SU-DHL-6 (cell line): ENCODE measurements at regions not wholly inside any gene's neighbourhood (a gene's known extent, or its start where the extent isn't known, plus 50 kb on each side); places are given as distances from the start of the nearest gene placed in this dataset.
A peak's percentile ranks its signal among the peaks of the same experiment; 100 is the strongest.

Experiments
- H2AFZ ChIP-seq: fragments of 200-600 bp; sonication (generic); 2 replicates; pipeline ENCODE4 v1.6.1; 2014; ENCODE audit warnings: low read depth, mild to moderate bottlenecking, moderate library complexity, mixed read lengths, antibody characterized with exemption, low read length; ENCODE audit not compliant: severe bottlenecking
- H3F3A ChIP-seq: fragments of 200-600 bp; shearing (Covaris generic); 2 replicates; pipeline ENCODE4 v1.6.0; 2016; ENCODE audit warnings: antibody characterized with exemption, mild to moderate bottlenecking; ENCODE audit not compliant: insufficient read depth
- H3K27ac ChIP-seq: fragments of 200-600 bp; sonication (generic); 2 replicates; pipeline ENCODE4 v1.5.1; 2016; ENCODE audit warnings: low read depth, mild to moderate bottlenecking, low read length, moderate library complexity, mixed read lengths
- H3K27me3 ChIP-seq: fragments of 200-600 bp; sonication (generic), shearing (Covaris generic); 2 replicates; pipeline ENCODE4 v1.6.0; 2014; ENCODE audit warnings: mild to moderate bottlenecking, low read length
- H3K36me3 ChIP-seq: fragments of 200-600 bp; sonication (generic); 2 replicates; pipeline ENCODE4 v1.6.1; 2014; ENCODE audit warnings: mild to moderate bottlenecking, low read length, mixed read lengths
- H3K4me2 ChIP-seq: fragments of 300-600, 200-600 bp; shearing (Covaris generic), sonication (generic); 2 replicates; pipeline ENCODE4 v1.6.0; 2014; ENCODE audit warnings: low read length, low read depth, mild to moderate bottlenecking; ENCODE audit not compliant: poor library complexity, severe bottlenecking
- H3K4me3 ChIP-seq: fragments of 200-600 bp; sonication (generic); 2 replicates; pipeline ENCODE4 v1.5.1; 2014; ENCODE audit warnings: antibody characterized with exemption, low read length, mild to moderate bottlenecking, mixed read lengths; ENCODE audit not compliant: insufficient read depth, poor library complexity, severe bottlenecking
- H3K79me2 ChIP-seq: fragments of 200-600 bp; sonication (generic); 2 replicates; pipeline ENCODE4 v1.6.1; 2014; ENCODE audit warnings: mild to moderate bottlenecking, low read length, moderate library complexity; ENCODE audit not compliant: insufficient read depth
- H3K9ac ChIP-seq: fragments of 200-600 bp; sonication (generic); 2 replicates; pipeline ENCODE4 v1.7.0; 2014; ENCODE audit warnings: mild to moderate bottlenecking, low read length
- H3K9me2 ChIP-seq: fragments of 200-600 bp; sonication (generic); replicated peaks from 2 replicates; pipeline ENCODE4 v1.6.1; 2014; ENCODE audit warnings: low read length; ENCODE audit not compliant: insufficient read depth
- H3K9me3 ChIP-seq: fragments of 200-600 bp; sonication (generic); 2 replicates; pipeline ENCODE4 v1.6.1; 2014; ENCODE audit warnings: low read length, mixed read lengths; ENCODE audit not compliant: insufficient read depth
- H4K20me1 ChIP-seq: fragments of 200-600 bp; sonication (generic); 2 replicates; pipeline ENCODE4 v1.6.1; 2014; ENCODE audit warnings: low read depth, mild to moderate bottlenecking, antibody characterized with exemption, low read length, moderate library complexity, mixed read lengths
- EZH2phosphoT487 ChIP-seq: fragments of 200-600 bp; sonication (generic), shearing (Covaris generic); conservative IDR thresholded peaks from 2 replicates; pipeline ENCODE4 v1.6.1; 2018; ENCODE audit warnings: mild to moderate bottlenecking, antibody characterized with exemption, low read length, moderate library complexity, mixed read lengths
- TF ChIP-seq, protein P1 (sequence below): fragments of 200-600 bp; sonication (generic); IDR thresholded peaks from one replicate; pipeline ENCODE4 v1.5.1; 2017; ENCODE audit warnings: antibody characterized with exemption, mild to moderate bottlenecking, low read length, moderate library complexity; ENCODE audit not compliant: insufficient read depth, poor library complexity, severe bottlenecking

DNA sequence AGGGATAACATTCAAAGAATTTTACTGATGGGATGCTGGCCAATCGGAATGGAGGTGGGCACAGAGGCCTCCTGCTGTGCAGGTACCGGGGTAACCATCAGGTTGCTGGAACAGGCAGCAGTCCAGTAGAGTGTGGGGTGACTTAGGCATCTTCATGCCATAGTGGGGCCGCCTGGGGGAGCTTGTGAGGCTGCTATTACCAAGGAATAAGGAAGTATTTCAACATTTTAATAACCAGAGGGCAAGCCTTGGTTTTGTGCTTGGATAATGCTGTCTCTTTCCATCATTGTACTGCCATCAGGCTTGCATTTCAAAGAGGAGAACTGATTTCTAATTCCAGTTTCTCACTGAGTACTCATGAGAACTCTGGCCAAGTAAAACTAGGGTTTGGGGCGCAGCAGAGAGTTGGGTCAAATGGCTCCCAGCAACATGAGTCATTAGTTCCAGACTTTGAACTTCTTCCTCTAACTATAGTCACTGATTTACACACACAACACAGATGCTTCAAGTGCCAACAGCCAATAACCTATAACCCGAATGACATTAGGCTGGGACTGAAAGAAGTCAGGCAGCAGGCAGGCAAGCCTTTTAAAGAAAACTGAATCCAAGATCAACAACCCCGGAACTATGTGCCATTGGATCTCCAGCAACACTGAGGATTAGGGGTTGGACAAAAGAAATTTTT, 56.1 kb upstream of the FHL2 start:
- TF ChIP-seq, protein P1, sequence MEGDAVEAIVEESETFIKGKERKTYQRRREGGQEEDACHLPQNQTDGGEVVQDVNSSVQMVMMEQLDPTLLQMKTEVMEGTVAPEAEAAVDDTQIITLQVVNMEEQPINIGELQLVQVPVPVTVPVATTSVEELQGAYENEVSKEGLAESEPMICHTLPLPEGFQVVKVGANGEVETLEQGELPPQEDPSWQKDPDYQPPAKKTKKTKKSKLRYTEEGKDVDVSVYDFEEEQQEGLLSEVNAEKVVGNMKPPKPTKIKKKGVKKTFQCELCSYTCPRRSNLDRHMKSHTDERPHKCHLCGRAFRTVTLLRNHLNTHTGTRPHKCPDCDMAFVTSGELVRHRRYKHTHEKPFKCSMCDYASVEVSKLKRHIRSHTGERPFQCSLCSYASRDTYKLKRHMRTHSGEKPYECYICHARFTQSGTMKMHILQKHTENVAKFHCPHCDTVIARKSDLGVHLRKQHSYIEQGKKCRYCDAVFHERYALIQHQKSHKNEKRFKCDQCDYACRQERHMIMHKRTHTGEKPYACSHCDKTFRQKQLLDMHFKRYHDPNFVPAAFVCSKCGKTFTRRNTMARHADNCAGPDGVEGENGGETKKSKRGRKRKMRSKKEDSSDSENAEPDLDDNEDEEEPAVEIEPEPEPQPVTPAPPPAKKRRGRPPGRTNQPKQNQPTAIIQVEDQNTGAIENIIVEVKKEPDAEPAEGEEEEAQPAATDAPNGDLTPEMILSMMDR: peak; percentile 16
- no peak for TF ChIP-seq EZH2phosphoT487
- Histone ChIP-seq H3K9ac (no peak overlapping the region), H4K20me1 (no peaks in the 10 kb centered on the region), H3K27ac (no peak overlapping the region), H3F3A (no peaks in the 10 kb centered on the region), H3K9me2 (no peaks in the 10 kb centered on the region), H3K4me2 (no peak overlapping the region), H3K4me3 (no peak overlapping the region), H3K36me3 (no peaks in the 10 kb centered on the region), H2AFZ (no peak overlapping the region), H3K79me2 (no peaks in the 10 kb centered on the region), H3K27me3 (no peaks in the 10 kb centered on the region), H3K9me3 (no peaks in the 10 kb centered on the region)

DNA sequence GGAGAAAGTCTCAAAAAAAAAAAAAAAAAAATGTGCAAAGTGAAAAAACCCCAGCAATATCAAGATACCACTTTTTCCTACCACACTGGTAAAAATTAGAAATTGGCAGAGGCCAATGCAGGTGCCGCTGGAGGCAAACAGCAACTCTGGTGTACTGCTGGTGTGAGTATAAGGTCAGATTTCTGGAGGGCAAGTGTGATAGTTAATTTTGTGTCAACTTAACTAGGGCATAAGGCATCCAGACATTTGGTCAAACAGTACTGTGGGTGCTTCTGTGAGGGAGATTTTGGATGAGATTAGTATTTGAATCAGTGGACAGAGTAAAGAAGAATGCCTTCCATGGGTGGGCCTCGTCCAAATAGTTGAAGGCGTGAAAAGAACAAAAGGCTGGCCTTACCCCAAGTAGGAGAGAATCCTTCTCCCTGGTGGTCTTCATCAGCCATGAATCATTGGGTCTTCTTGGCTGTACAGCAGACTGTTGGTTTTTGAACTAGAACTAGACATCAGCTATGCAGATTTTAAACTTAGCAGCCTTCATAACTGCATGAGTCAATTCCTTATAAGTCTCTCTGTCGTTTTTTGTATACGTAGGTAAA, 52.8 kb upstream of the FHL2 start:
- no peaks in the 10 kb centered on the region for H3K9me3 ChIP-seq
- no peaks in the 10 kb centered on the region for H3K79me2 ChIP-seq
- no peak overlapping the region for H2AFZ ChIP-seq
- H3K36me3 ChIP-seq: no peaks in the 10 kb centered on the region
- no peak overlapping the region for H3K4me2 ChIP-seq
- H3K27me3 ChIP-seq: no peaks in the 10 kb centered on the region
- no peaks in the 10 kb centered on the region for H3K9me2 ChIP-seq
- TF ChIP-seq EZH2phosphoT487: no peak
- TF ChIP-seq, protein P1: no peak
- no peak overlapping the region for H3K9ac ChIP-seq
- no peak overlapping the region for H3K27ac ChIP-seq
- H4K20me1 ChIP-seq: no peaks in the 10 kb centered on the region
- no peaks in the 10 kb centered on the region for H3F3A ChIP-seq
- H3K4me3 ChIP-seq: no peak overlapping the region

DNA sequence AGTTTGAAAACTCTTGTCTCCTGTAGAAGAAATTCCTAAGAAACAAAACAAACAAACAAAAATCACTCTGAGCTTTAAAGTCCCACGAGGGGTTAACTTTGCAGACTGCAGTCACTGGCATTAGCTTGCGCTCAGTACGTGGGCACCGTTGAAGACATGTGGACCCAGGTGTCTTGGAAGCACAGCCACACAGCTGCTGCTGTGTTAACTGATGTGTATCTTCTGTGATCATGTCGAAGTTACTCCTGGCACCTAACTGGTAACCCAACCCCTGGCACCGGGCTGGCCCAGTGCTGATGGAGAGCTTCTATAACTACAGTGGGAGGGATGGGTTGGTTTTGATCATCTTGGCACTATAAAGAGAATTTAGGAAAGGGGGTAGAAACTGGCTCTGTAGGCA, 51.6 kb upstream of the FHL2 start:
- Histone ChIP-seq H3K9me3 (no peaks in the 10 kb centered on the region), H2AFZ (no peak overlapping the region), H3K27me3 (no peaks in the 10 kb centered on the region), H3K4me2 (no peak overlapping the region), H4K20me1 (no peaks in the 10 kb centered on the region), H3K4me3 (no peak overlapping the region), H3K79me2 (no peaks in the 10 kb centered on the region), H3F3A (no peaks in the 10 kb centered on the region), H3K27ac (no peak overlapping the region), H3K36me3 (no peaks in the 10 kb centered on the region), H3K9me2 (no peaks in the 10 kb centered on the region), H3K9ac (no peak overlapping the region)
- no peak for TF ChIP-seq EZH2phosphoT487
- TF ChIP-seq, protein P1: no peak
